ENCODE measurements at regions not wholly inside any gene's neighbourhood (a gene's known extent, or its start where the extent isn't known, plus 50 kb on each side); places are given as distances from the start of the nearest gene placed in this dataset.

GRCh38 chr10:128916383-128916782 lies 550.7 kb upstream of the MGMT start:
- TF ChIP-seq CTCF (IDR thresholded peaks at IDR 0.05) (no peak), POLR2A (IDR thresholded peaks at IDR 0.05) (no peak)
